Midbrain (tissue), 1 donor: ENCODE measurements at regions not wholly inside any gene's neighbourhood (a gene's known extent, or its start where the extent isn't known, plus 50 kb on each side); places are given as distances from the start of the nearest gene placed in this dataset.
A peak's percentile ranks its signal among the peaks of the same experiment; 100 is the strongest.
"Not testable (repeated sequence)": the region's sequence is repeated elsewhere in the genome, so short reads cannot be mapped to it uniquely, and the experiment has no call there.

Experiments
- DNase-seq: peaks from one replicate; lab custom pipeline; 2025; lab: John Stamatoyannopoulos, UW

- no peak for DNase-seq
Observed at GRCh38 chr4:71081192-71081591, 87.7 kb downstream of the DCK start.

GRCh38 chr4:71093745-71094144 lies 100.3 kb downstream of the DCK start:
- no peak for DNase-seq

DNA sequence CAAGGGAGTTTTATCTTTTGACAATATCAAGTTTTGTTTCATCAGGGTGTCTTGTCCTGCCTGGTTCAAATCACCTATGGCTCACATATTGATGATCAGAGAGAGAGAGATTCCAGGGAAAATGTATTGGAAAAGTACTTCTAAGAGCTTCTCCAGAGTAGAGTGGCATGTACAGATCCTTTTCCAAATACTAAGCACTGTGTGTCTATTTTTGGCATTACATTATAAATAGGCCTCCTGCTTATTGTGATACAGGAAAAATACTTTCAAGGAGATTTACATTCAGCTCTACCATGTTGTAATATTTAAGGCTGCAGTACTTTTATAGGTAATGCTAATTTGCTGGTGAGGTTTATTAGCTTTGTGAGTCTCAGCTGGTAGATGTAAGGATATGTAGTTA lies 100.8 kb downstream of the DCK start:
- no peak for DNase-seq

- no peak for DNase-seq
Observed at GRCh38 chr4:71095141-71095540, 101.7 kb downstream of the DCK start.

DNA sequence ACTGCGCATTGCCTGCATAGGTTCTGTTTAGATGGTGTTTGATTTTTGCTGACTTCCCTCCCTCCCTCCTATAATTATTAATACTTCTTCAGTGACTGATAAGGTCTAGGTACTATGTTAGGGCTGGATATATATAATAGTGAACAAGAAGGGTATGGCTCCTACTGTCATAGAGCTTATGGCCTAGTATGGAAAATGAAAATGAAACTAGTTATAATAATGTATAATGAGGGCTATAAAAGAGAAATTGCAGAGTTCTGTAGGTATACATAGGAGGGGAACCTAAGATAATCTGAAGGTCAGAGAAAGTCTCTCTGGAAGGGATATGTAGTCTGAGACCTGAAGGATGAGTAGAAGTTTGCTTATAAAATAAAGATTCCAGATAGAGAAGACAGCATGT lies 102.1 kb downstream of the DCK start:
- no peak for DNase-seq

GRCh38 chr4:71107726-71108125 lies 114.3 kb downstream of the DCK start:
- no peak for DNase-seq

GRCh38 chr4:71110499-71110898 lies 117.0 kb downstream of the DCK start:
- no peak for DNase-seq

DNA sequence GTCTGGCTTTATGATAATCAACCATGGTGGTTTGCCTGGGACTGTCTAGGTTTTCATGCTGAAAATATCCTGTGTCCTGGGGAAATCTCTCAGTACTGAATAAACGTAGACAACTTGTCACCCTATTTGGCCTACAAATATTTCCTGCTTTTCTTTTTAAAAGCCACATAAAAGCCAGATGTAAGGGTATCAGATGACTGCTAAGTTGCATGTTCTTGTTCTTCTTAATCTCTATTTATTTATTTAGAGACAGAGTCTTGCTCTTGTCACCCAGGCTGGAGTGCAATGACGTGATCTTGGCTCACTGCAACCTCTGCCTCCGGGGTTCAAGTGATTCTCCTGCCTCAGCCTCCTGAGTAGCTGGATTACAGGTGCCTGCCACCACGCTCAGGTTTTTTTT lies 117.7 kb downstream of the DCK start:
- DNase-seq = not testable (repeated sequence)

GRCh38 chr4:71113294-71113693 lies 119.8 kb downstream of the DCK start:
- no peak for DNase-seq

DNA sequence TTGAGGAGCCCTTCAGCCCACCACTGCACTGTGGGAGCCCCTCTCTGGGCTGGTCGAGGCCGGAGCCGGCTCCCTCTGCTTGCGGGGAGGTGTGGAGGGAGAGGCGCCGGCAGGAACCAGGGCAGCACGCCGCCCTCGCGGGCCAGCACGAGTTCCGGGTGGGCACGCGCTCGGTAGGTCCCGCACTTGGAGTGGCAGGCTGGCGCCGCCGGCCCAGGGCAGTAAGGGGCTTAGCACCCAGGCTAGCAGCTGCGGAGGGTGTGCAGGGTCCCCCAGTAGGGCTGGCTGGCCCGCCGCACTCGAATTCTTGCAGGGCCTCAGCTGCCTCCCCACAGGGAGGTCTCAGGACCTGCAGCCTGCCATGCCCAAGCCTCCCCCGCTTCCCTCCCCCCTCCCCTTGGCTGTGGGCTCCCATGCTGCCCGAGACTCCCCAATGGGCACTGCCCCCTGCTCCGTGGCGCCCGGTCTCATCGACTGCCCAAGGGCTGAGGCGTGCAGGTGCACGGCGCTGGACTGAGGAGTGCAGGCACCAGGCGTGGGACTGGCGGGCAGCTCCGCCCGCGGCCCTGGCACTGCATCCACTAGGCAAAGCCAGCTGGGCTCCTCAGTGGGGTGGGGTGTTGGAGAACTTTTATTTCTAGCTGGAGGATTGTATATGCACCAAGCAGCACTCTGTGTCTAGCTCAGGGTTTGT lies 127.5 kb downstream of the DCK start:
- no peak for DNase-seq

DNA sequence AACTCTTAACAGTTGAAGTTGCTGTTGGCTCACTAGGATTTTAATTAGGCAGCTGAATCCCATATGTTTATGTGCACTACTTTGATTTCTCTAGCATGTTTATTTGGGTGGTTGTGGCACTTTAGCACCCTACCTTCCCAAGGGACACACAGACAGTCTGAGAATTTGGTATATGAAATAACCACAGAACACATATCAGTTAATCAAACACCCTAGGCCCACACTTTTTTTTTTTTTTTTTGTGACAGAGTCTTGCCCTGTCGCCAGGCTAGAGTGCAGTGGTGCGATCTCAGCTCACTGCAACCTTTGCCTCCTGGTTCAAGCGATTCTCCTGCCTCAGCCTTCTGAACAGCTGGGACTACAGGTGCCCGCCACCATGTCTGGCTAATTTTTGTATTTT lies 130.5 kb downstream of the DCK start:
- DNase-seq = no peak

- no peak for DNase-seq
Observed at GRCh38 chr4:71125137-71125536, 131.7 kb downstream of the DCK start.

DNA sequence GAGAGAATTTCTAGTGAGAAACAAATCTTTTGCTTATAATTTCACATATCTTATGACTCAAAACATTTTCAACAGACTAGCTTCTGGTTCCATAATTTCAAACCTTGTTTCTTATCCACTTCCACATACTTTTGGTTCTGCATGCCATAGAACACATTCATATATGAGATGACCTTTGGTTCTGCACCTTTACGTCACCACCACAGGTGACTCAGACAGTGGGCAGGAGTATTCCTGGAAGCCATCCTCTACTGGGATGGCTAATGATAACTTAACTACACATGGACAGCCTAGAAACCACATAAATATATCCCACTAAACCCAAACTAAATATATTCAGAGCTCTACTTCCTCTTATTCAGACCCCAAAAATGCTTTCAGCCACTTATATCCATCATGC lies 133.3 kb downstream of the DCK start:
- DNase-seq = no peak

- peak; percentile 16 for DNase-seq
Observed at GRCh38 chr4:71130827-71131603, 137.6 kb downstream of the DCK start.

- DNase-seq = no peak
Observed at GRCh38 chr4:71132486-71132885, 139.0 kb downstream of the DCK start.

GRCh38 chr4:71133491-71133890 lies 140.0 kb downstream of the DCK start:
- no peak for DNase-seq

DNA sequence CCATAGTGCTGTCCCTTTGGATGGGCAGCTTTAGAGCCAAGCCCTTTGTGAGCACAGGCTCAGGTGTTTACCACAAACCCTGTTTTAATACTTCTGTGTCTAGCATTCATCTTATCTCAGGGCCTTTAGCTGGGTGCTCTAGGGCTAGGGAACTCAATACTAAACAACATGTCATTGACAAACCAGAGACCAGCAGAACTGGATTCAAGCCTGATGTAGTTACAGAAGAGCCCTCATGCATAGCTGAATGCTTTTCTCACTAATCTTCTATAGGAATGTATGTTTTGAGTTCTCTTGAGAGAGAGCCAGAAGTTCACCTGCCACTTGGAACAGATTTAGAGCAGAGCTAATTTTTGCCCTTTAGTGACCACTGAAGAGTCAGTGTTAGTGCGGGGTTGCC lies 142.6 kb downstream of the DCK start:
- DNase-seq = no peak

- no peak for DNase-seq
Observed at GRCh38 chr4:71138007-71138615, 144.7 kb downstream of the DCK start.

DNA sequence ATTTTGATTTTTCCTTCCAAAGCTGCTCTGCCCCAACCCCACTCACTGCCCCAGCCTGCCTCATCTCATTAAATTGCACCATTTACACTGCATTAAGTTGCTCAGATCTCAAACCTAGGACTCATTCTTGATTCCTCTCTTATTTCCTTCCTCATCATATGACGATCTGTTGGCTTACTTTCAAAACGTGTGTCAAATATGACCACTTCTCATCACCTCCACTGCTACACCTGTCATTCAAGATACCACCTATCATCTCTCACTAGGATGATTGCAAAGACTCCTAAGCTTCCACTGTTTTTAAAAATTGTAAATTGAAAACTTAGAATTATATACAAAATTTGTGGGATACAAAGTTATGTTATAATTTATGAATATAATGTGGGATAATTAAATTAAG lies 147.1 kb downstream of the DCK start:
- DNase-seq = no peak

DNA sequence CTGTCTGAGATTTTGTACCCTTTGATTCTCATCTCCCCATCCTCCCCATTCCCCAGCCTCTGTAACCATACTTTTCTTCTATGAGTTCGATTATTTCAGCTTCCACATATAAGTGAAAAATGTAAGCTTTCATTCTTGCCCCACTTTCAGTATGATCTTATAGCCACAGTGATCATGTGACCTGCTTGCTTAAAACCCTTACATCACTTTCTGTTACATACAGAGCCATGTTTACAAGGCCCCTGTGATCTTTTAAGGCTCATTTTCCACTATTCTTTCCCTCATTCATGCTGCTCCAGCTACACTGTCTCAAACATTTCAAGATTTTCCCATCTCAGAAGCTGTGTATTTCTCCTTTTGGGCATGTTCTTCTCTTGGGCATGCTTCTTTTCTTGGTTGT lies 147.7 kb downstream of the DCK start:
- no peak for DNase-seq

DNA sequence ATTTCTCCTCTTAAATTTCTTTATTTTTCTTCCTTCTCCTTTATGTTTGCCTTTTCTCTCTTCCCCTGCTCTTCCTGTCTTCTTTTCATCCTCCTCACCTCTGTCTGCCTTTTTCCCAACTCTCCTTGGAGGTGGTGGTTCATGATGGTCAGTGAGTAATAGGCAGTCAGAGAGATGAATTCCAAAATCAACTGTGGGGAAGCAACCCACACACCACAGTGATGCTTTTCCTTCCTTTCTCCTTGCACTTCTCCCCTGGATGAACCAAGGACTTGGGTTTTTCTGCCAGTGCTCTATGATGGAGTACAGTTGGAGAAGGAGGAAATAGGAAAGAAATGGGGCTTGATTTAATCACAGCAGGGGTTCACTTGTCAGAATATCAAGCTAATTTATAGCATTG lies 153.8 kb downstream of the DCK start:
- no peak for DNase-seq

GRCh38 chr4:71148545-71148944 lies 155.1 kb downstream of the DCK start:
- DNase-seq = no peak

- no peak for DNase-seq
Observed at GRCh38 chr4:71151054-71151453, 157.6 kb downstream of the DCK start.
